PC-3 (cell line): ENCODE measurements at regions not wholly inside any gene's neighbourhood (a gene's known extent, or its start where the extent isn't known, plus 50 kb on each side); places are given as distances from the start of the nearest gene placed in this dataset.

ENCODE experiments used
- ATAC-seq: fragments of 200-7000 bp; cut with Tn5 transposase; 2 replicates; pipeline ENCODE4 v1.9.1; 2020; ENCODE audit warnings: mild to moderate bottlenecking, moderate library complexity
- BruUV-seq: library from RNA; stranded (reverse); fragments of 400-500 nt; replicated peaks from 2 replicates; lab custom pipeline; 2021; lab: Mats Ljungman, UMichigan
- CTCF ChIA-PET: fragments of 300-600 bp; sonication (Branson Sonifier 250); formaldehyde crosslinking; loops from one replicate; lab custom pipeline; 2022; ENCODE audit warnings: antibody characterized with exemption; lab: Charles Lee
- POLR2A ChIA-PET: fragments of 300-600 bp; sonication (Branson Sonifier 250); formaldehyde crosslinking; loops from one replicate; lab custom pipeline; 2022; ENCODE audit warnings: antibody characterized with exemption; ENCODE audit not compliant: unreplicated experiment; lab: Charles Lee
- DNase-seq: peaks from one replicate; pipeline ENCODE4 v3.0.0-alpha.2; 2015
- H2AFZ ChIP-seq: fragments of 300-600 bp; sonication (generic); 2 replicates; pipeline ENCODE4 v1.6.0; 2016; ENCODE audit warnings: antibody characterized with exemption, low read length
- H3F3A ChIP-seq: fragments of 300-600 bp; sonication (generic); one replicate; pipeline ENCODE4 v1.6.0; 2017; ENCODE audit warnings: antibody characterized with exemption, low read length, control low read depth, mild to moderate bottlenecking; ENCODE audit not compliant: unreplicated experiment
- H3K27ac ChIP-seq: fragments of 300-600 bp; sonication (generic); 2 replicates; pipeline ENCODE4 v1.5.1; 2016; ENCODE audit warnings: mild to moderate bottlenecking, low read length
- H3K27me3 ChIP-seq: fragments of 300-600 bp; sonication (generic); 2 replicates; pipeline ENCODE4 v1.6.1; 2016; ENCODE audit warnings: low read length, mixed read lengths
- H3K36me3 ChIP-seq: fragments of 300-600 bp; sonication (generic); 2 replicates; pipeline ENCODE4 v1.6.1; 2016; ENCODE audit warnings: low read depth, mixed run types, low read length, mixed read lengths
- H3K4me1 ChIP-seq: fragments of 300-600 bp; sonication (generic); 2 replicates; pipeline ENCODE4 v1.5.1; 2016; ENCODE audit warnings: low read length; ENCODE audit not compliant: insufficient read depth
- H3K4me2 ChIP-seq: fragments of 300-600 bp; sonication (generic); 2 replicates; pipeline ENCODE4 v1.6.0; 2016; ENCODE audit warnings: low read length
- H3K4me3 ChIP-seq: fragments of 300-600 bp; sonication (generic); 2 replicates; pipeline ENCODE4 v1.5.1; 2016; ENCODE audit warnings: mild to moderate bottlenecking, low read length, mixed read lengths
- H3K79me2 ChIP-seq: fragments of 300-600 bp; sonication (generic); 2 replicates; pipeline ENCODE4 v1.6.1; 2017; ENCODE audit warnings: low read length, mixed read lengths
- H3K9ac ChIP-seq: fragments of 300-600 bp; sonication (generic); 2 replicates; pipeline ENCODE4 v1.6.0; 2016; ENCODE audit warnings: mild to moderate bottlenecking, low read length
- H3K9me2 ChIP-seq: fragments of 300-600 bp; sonication (generic); replicated peaks from 2 replicates; pipeline ENCODE4 v1.6.1; 2016; ENCODE audit warnings: mixed run types, low read length, mixed read lengths
- H3K9me3 ChIP-seq: fragments of 300-600 bp; sonication (generic); 2 replicates; pipeline ENCODE4 v1.6.1; 2016; ENCODE audit warnings: low read length, mixed read lengths
- H4K20me1 ChIP-seq: fragments of 300-600 bp; sonication (generic); 2 replicates; pipeline ENCODE4 v1.6.1; 2016; ENCODE audit warnings: low read length, mixed read lengths
- EZH2 ChIP-seq: fragments of 300-600 bp; sonication (generic); IDR thresholded peaks from one replicate; pipeline ENCODE4 v1.6.1; 2017; ENCODE audit warnings: antibody characterized with exemption, mild to moderate bottlenecking, low read length; ENCODE audit not compliant: unreplicated experiment
- EZH2phosphoT487 ChIP-seq: fragments of 300-600 bp; sonication (generic); IDR thresholded peaks from 2 replicates; pipeline ENCODE4 v1.6.1; 2018; ENCODE audit warnings: mild to moderate bottlenecking, antibody characterized with exemption, low read length, borderline replicate concordance
- intact Hi-C: fragments of 100-400 bp; cut with micrococcal nuclease; formaldehyde crosslinking; loops from 2 replicates; pipeline ENCODE4 v1.9.0; 2023
- TF ChIP-seq, protein P1 (sequence below): fragments of 300-600 bp; sonication (generic); conservative IDR thresholded peaks from 2 replicates; pipeline ENCODE4 v1.5.1; 2017; ENCODE audit warnings: antibody characterized with exemption, low read depth, mild to moderate bottlenecking, low read length

DNA sequence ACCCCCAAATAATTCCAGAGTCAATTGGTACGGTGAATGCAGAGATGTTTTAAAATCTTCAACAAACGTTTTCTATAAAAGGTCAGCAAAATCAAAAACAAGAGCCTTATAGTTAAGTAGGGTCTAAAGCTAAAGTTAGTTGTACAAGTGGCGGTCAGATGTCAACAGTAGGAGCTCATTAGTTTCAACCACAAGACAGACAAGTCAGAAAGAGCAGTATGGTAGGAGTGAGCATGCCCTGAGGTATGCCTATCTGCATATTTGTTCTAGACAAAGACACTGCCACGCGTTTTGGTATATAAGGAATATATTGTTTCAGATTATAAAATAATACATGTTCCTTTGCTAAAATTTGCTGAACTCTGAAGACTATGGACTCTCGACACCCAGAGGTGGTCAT is 431.5 kb upstream of the KIF2B start:
- Histone ChIP-seq H3K27me3 (no peaks in the 10 kb centered on the region), H3K9me2 (no peaks in the 10 kb centered on the region), H3K4me2 (no peak overlapping the region), H3K9ac (no peak overlapping the region), H4K20me1 (no peaks in the 10 kb centered on the region), H3F3A (no peaks in the 10 kb centered on the region), H3K27ac (no peak overlapping the region), H3K4me3 (no peak overlapping the region), H3K36me3 (no peaks in the 10 kb centered on the region), H3K9me3 (peaks cover 18% of the 10 kb centered on the region), H3K79me2 (no peaks in the 10 kb centered on the region), H3K4me1 (no peaks in the 10 kb centered on the region), H2AFZ (no peak overlapping the region)
- POLR2A ChIA-PET = no interaction called here
- TF ChIP-seq EZH2phosphoT487 (no peak), EZH2 (no peak)
- TF ChIP-seq, protein P1, sequence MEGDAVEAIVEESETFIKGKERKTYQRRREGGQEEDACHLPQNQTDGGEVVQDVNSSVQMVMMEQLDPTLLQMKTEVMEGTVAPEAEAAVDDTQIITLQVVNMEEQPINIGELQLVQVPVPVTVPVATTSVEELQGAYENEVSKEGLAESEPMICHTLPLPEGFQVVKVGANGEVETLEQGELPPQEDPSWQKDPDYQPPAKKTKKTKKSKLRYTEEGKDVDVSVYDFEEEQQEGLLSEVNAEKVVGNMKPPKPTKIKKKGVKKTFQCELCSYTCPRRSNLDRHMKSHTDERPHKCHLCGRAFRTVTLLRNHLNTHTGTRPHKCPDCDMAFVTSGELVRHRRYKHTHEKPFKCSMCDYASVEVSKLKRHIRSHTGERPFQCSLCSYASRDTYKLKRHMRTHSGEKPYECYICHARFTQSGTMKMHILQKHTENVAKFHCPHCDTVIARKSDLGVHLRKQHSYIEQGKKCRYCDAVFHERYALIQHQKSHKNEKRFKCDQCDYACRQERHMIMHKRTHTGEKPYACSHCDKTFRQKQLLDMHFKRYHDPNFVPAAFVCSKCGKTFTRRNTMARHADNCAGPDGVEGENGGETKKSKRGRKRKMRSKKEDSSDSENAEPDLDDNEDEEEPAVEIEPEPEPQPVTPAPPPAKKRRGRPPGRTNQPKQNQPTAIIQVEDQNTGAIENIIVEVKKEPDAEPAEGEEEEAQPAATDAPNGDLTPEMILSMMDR = no peak
- DNase-seq (no peak), ATAC-seq (no peak)
- no TSS peak for BruUV-seq
- CTCF ChIA-PET = no interaction called here
- intact Hi-C loops = no loop called here

DNA sequence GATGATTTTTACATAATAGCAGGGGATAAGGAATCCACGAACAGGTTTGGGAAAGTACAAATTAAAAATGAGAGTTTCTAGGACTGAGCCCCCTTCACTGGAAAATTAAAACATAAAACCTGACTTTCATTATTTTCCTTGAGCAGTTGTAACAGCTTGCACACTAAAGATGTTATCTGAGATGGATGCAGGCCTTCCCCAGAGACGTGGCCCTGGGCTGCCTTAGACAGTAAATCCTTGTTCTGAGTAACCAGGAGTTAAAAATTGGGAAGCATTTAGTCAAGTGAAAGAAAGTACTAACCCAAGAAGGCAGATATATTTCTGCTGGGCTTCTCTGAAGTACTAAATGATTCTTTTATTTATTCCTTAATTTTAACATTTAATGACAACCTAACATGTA is 432.2 kb upstream of the KIF2B start:
- Histone ChIP-seq H3K9me2 (no peaks in the 10 kb centered on the region), H3K9ac (no peak overlapping the region), H3K27ac (no peak overlapping the region), H3K4me1 (no peaks in the 10 kb centered on the region), H3K9me3 (peaks cover 16% of the 10 kb centered on the region), H3F3A (no peaks in the 10 kb centered on the region), H3K4me2 (no peak overlapping the region), H3K27me3 (no peaks in the 10 kb centered on the region), H3K79me2 (no peaks in the 10 kb centered on the region), H4K20me1 (no peaks in the 10 kb centered on the region), H3K36me3 (no peaks in the 10 kb centered on the region), H3K4me3 (no peak overlapping the region), H2AFZ (no peak overlapping the region)
- BruUV-seq = no TSS peak
- TF ChIP-seq EZH2 (no peak), EZH2phosphoT487 (no peak)
- TF ChIP-seq, protein P1 = no peak
- DNase-seq (no peak), ATAC-seq (no peak)
- intact Hi-C loops = no loop called here
- ChIA-PET CTCF (no interaction called here), POLR2A (no interaction called here)

DNA sequence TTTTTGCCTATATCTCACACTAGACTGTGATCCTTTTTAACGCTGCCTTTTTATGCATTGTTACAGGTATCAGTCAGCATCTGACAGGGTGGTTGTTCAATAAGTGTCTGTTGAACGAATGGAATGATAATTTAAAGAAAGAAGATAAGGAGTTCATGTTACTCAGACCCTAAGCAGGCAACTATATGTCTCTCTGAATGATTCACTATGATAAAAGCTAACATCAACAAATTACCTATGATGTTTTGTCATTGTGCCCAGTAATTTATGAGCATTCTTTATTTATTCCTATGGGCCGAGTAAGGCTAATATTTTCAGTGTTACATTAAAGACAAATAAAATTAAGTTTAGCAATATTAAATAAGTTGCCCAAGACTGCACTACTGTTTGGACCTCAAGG is 435.0 kb upstream of the KIF2B start:
- H3K4me1 ChIP-seq = no peaks in the 10 kb centered on the region
- no peaks in the 10 kb centered on the region for H4K20me1 ChIP-seq
- no peaks in the 10 kb centered on the region for H3K9me2 ChIP-seq
- H3K9me3 ChIP-seq = peaks cover 26% of the 10 kb centered on the region
- no peak overlapping the region for H3K9ac ChIP-seq
- ATAC-seq (no peak), DNase-seq (peak; percentile 23)
- no peak overlapping the region for H3K4me2 ChIP-seq
- ChIA-PET POLR2A (no interaction called here), CTCF (no interaction called here)
- TF ChIP-seq EZH2phosphoT487 (no peak), EZH2 (no peak)
- TF ChIP-seq, protein P1 = no peak
- no peaks in the 10 kb centered on the region for H3K36me3 ChIP-seq
- no peak overlapping the region for H3K4me3 ChIP-seq
- H3F3A ChIP-seq = no peaks in the 10 kb centered on the region
- H3K27me3 ChIP-seq = no peaks in the 10 kb centered on the region
- no peak overlapping the region for H3K27ac ChIP-seq
- BruUV-seq = no TSS peak
- intact Hi-C loops = no loop called here
- no peak overlapping the region for H2AFZ ChIP-seq
- no peaks in the 10 kb centered on the region for H3K79me2 ChIP-seq
